GM18870 (cell line): ENCODE measurements at regions not wholly inside any gene's neighbourhood (a gene's known extent, or its start where the extent isn't known, plus 50 kb on each side); places are given as distances from the start of the nearest gene placed in this dataset.

Experiments
- ATAC-seq: cut with Tn5 transposase; IDR thresholded peaks from one replicate; pipeline ENCODE4 v1.9.1; 2021; ENCODE audit warnings: moderate library complexity; ENCODE audit not compliant: unreplicated experiment

- ATAC-seq = no peak
Observed at GRCh38 chr12:97321621-97322020, 141.0 kb upstream of the RMST start.

DNA sequence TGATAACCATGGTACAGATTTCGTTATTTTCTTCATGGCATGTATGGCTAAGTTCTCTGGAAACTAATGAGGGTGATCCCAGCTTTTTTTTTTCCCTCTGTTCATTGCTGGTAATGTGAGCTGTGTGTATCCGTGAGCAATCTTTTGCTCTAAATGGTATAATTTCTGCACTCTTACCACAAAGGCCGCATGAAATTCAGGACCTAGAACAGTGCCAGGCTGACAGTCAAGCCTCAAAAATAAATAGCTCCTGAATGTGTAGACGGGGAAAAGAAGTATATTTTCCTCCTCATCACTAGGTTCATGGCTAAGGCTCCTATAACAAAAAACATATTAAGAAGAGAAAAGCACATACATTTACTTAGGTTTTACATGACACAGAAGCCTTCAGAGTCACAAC lies 140.2 kb upstream of the RMST start:
- no peak for ATAC-seq

- no peak for ATAC-seq
Observed at GRCh38 chr12:97323154-97323553, 139.4 kb upstream of the RMST start.

DNA sequence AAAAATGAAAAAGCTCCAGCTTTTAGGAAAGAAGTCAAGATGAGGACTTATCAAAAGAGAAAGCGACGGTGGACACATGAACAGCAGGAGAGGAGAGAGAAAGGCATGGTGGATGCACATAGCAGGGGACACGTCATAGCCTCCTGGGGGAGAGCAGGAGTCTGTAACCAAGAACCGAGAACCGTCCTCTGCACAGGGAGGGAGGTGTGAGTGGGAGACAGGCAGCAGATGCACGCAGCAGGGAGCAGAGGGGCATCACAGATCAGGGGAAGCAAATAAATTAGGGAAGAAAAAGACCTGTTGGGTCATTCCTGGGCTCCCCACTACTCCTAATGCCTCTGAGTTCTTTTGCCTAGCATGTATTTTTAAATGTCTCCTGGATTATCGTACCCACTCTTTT lies 138.1 kb upstream of the RMST start:
- no peak for ATAC-seq

DNA sequence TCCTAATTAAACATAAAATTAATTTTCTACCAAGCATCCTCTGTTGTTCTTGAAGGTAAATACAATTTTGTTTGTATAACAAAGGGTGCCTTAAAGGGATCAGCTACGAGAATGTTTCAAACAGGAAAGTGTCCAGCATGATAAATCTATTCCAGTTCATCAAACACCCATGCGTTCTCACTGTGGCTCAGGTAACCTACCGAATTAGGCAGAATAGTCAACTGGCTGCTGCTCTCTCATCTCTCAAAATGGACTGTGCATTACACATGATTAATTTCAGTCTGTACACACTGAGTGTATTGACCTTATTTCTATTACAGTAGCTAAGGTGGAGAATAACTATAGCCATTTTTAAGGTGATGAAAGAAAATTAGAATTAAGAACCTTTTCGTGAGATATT lies 127.5 kb upstream of the RMST start:
- no peak for ATAC-seq

GRCh38 chr12:97336900-97337751 lies 125.5 kb upstream of the RMST start:
- no peak for ATAC-seq

GRCh38 chr12:97342130-97342529 lies 120.5 kb upstream of the RMST start:
- no peak for ATAC-seq

- ATAC-seq = no peak
Observed at GRCh38 chr12:97347956-97348355, 114.6 kb upstream of the RMST start.

- ATAC-seq = no peak
Observed at GRCh38 chr12:97358361-97358760, 104.2 kb upstream of the RMST start.

DNA sequence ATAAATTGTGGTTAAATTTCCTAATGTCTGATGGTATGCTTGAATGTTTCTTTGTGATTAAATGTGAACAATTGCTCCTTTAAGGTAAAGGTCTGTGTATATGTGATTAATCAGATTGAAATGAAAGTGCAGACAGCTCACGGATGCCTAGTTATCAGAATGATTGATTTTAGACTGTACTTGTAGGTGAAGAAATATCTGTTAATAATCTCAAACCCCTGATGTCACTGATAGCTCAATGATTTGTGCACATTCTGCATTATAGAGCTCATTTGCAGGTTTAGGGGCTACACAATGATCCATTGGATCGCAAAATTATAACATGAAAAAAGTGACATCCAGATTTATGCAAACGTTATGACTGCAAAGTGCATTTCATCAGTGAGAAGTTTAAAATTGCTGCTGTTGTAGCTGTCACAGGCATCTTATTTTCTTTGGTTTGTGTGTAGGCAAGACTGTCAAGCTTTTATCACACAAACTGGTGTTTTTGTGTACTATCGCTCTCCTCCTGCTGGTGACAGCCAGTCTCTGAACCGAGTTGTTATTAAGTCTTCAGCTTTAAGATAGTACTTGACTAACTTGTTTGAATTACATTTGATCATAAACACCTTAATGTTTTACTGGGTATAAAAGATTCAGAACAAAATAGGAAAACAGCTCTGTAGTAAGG lies 103.4 kb upstream of the RMST start:
- no peak for ATAC-seq

- no peak for ATAC-seq
Observed at GRCh38 chr12:97363693-97364092, 98.9 kb upstream of the RMST start.

- ATAC-seq = no peak
Observed at GRCh38 chr12:97368462-97369163, 94.0 kb upstream of the RMST start.

GRCh38 chr12:97375310-97375709 lies 87.3 kb upstream of the RMST start:
- peak; percentile 75 for ATAC-seq

GRCh38 chr12:97380440-97380839 lies 82.2 kb upstream of the RMST start:
- no peak for ATAC-seq

GRCh38 chr12:97385121-97385520 lies 77.5 kb upstream of the RMST start:
- ATAC-seq = no peak

- no peak for ATAC-seq
Observed at GRCh38 chr12:97386133-97386581, 76.4 kb upstream of the RMST start.

GRCh38 chr12:97387844-97388243 lies 74.8 kb upstream of the RMST start:
- no peak for ATAC-seq

DNA sequence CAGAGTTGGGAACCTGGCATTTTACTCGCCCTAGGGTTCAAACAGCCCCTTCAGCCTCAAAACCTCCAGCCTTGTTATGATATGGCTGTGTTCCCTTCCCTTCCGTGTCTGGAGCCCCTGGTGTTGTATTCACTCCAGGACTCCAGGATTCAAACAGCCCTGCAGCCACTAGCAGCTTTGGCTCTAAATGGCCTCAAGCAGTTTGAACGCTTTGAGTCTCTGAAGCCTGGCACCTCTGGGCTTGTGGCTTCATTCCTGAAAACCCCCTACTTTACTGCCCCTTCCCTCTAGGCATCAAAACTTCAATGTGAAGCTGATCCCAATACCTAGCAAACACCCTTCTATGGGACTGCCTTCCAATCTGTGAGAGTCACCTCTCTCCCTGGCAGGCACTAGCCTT lies 67.9 kb upstream of the RMST start:
- no peak for ATAC-seq

DNA sequence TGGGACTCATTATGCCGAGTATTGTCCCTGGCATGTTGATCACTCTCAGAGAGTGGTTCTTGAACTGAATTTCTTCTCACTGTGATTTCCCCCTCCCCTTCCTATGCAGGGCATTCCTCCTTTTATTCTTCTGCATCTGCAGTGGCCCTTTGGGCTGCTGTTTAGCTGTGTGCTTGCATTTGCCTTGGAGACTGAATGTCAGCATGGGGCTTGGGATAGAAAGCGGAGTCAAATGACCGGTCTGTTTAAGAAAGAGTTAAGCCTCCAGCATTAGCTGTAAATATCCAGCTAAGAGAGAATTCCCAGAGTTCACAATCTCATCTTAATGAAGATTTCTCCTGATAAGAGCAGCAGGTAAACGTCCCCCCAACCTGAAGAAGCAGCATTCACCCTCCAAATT lies 65.6 kb upstream of the RMST start:
- ATAC-seq = no peak

DNA sequence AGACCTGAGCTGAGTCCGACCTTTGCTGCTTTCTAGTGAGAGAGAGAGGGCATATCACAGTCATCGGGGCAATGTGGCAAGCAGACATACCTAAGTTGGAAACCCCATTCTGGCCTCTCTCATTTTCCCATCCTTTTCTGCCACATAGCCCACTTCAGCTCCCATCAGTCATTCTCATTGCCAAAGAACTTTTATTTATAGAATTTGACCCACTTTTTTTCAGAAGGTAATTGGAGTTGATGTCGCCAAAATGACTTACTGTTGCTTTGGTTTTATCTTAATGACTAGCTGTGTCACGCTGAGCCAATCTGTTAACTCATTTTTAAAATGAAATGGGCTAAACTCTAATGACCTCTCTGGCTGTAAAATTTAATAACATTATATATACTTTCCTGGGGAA lies 63.9 kb upstream of the RMST start:
- no peak for ATAC-seq

DNA sequence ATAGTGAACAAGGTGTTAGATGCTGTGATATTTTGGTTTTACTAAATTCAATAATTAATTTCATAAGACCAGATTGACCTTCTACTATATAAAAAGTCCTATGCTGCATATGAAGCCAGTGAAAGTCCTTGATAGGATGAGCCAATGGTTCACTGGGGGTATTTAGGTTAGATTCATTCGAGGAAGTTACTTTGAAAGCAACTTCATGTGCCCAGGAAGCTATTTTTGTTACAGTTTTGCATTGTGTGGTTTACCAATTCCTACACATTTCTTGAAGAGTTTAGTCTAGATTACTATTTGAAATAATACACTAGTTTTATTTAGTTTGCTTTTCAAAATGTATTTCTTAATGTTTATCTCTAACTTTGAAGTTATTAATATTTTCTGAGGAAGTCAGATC lies 58.5 kb upstream of the RMST start:
- peak; percentile 13 for ATAC-seq

DNA sequence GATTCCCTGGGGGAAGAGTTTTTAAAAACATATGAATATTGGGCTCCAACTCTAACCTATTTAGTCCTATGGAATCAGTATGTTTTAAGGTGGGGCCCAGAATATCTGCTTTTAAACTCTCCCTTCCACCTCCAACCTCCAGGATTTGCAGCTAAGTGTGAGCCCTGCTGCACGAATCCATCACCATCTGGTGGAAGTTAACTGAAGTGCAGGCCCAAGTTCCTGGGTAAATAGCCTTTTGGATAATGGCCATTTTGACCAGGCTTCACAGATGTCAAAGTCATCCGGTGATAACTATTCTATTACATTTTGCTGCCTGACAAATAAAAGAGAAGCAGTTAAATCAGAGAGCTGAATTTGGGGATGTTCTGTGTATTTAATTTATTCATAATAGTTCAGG lies 58.1 kb upstream of the RMST start:
- ATAC-seq = peak; percentile 90
